Endothelial cell of umbilical vein (primary cell): ENCODE measurements at regions not wholly inside any gene's neighbourhood (a gene's known extent, or its start where the extent isn't known, plus 50 kb on each side); places are given as distances from the start of the nearest gene placed in this dataset.

Source experiments
- BruUV-seq: library from RNA; stranded (reverse); fragments of 400-500 nt; replicated peaks from 2 replicates; lab custom pipeline; 2021; lab: Mats Ljungman, UMichigan
- CTCF ChIA-PET: fragments of 300-600, 350-600 bp; sonication (Branson Sonifier 250); formaldehyde crosslinking; loops from one replicate; lab custom pipeline; 2021; ENCODE audit warnings: antibody characterized with exemption, inconsistent platforms; lab: Charles Lee
- POLR2A ChIA-PET: fragments of 300-600, 350-600 bp; sonication (Branson Sonifier 250); formaldehyde crosslinking; loops from one replicate; lab custom pipeline; 2021; ENCODE audit warnings: antibody characterized with exemption, inconsistent platforms; lab: Charles Lee
- DNase-seq: peaks from one replicate; pipeline ENCODE4 v3.0.0-alpha.2; 2011; ENCODE audit warnings: low read depth, low spot score
- FAIRE-seq: peaks from 2 replicates; lab custom pipeline; 2011; peaks lifted over from hg19 to GRCh38; lab: Jason Lieb, UNC
- H2AFZ ChIP-seq: 2 replicates; pipeline ENCODE4 v1.6.0; 2012; ENCODE audit warnings: low read depth, low read length, control low read depth, inconsistent platforms
- H3K27ac ChIP-seq: 2 replicates; pipeline ENCODE4 v1.5.1; 2011; ENCODE audit warnings: low read depth, mild to moderate bottlenecking, control low read depth, low read length, moderate library complexity; ENCODE audit not compliant: insufficient read depth
- H3K27me3 ChIP-seq, 2 experiments: 2 replicates each; pipeline versions ENCODE4 v1.6.0 to v1.6.1; 2011; ENCODE audit warnings: low read length in 2 of 2, mixed read lengths in 1 of 2; ENCODE audit not compliant: control insufficient read depth in 2 of 2, insufficient read depth in 2 of 2
- H3K36me3 ChIP-seq, 2 experiments: 2 replicates in 1 of 2; 3 replicates in 1 of 2; pipeline ENCODE4 v1.5.1; 2011; ENCODE audit warnings: low read length in 2 of 2, mild to moderate bottlenecking in 1 of 2, moderate library complexity in 1 of 2; ENCODE audit not compliant: control insufficient read depth in 2 of 2, insufficient read depth in 2 of 2; ENCODE audit errors: extremely low read depth in 1 of 2
- H3K4me1 ChIP-seq: 3 replicates; pipeline ENCODE4 v1.5.1; 2011; ENCODE audit warnings: mild to moderate bottlenecking, low read length; ENCODE audit not compliant: control insufficient read depth, insufficient read depth; ENCODE audit errors: extremely low read depth
- H3K4me2 ChIP-seq: 2 replicates; pipeline ENCODE4 v1.6.1; 2011; ENCODE audit warnings: low read length, control low read depth, mixed read lengths; ENCODE audit not compliant: insufficient read depth
- H3K4me3 ChIP-seq, 3 experiments: fragments of 200-600 bp in 1 of 3; sonication (generic), shearing (Covaris generic) in 1 of 3; replicated peaks in 1 of 3; 2 replicates each; pipeline ENCODE4 v1.5.1; 2011 to 2016; ENCODE audit warnings: control low read depth in 3 of 3, low read length in 3 of 3, mild to moderate bottlenecking in 2 of 3, inconsistent platforms in 1 of 3, low read depth in 1 of 3, moderate library complexity in 1 of 3; ENCODE audit not compliant: insufficient read depth in 1 of 3
- H3K79me2 ChIP-seq: 2 replicates; pipeline ENCODE4 v1.6.0; 2012; ENCODE audit warnings: low read length, inconsistent platforms; ENCODE audit not compliant: control insufficient read depth, insufficient read depth
- H3K9ac ChIP-seq: replicated peaks from 2 replicates; pipeline ENCODE3; 2011; ENCODE audit warnings: low read length, control low read depth; ENCODE audit not compliant: insufficient read depth; ENCODE audit errors: extremely low read depth
- H3K9me1 ChIP-seq: replicated peaks from 3 replicates; pipeline ENCODE4 v1.6.0; 2011; ENCODE audit warnings: mild to moderate bottlenecking, low read length; ENCODE audit not compliant: control insufficient read depth, insufficient read depth; ENCODE audit errors: extremely low read depth
- H3K9me3 ChIP-seq: replicated peaks from 2 replicates; pipeline ENCODE4 v1.5.1; 2012; ENCODE audit warnings: low read length, inconsistent platforms; ENCODE audit not compliant: control insufficient read depth, insufficient read depth
- H4K20me1 ChIP-seq: replicated peaks from 2 replicates; pipeline ENCODE3; 2011; ENCODE audit warnings: mild to moderate bottlenecking, low read length; ENCODE audit not compliant: control insufficient read depth, insufficient read depth; ENCODE audit errors: extremely low read depth
- EZH2 ChIP-seq: IDR thresholded peaks from 2 replicates; pipeline ENCODE4 v1.6.1; 2012; ENCODE audit warnings: borderline replicate concordance, low read depth, mild to moderate bottlenecking, moderate library complexity, low read length, inconsistent platforms; ENCODE audit not compliant: severe bottlenecking
- GATA2 ChIP-seq: IDR thresholded peaks from 2 replicates; pipeline ENCODE4 v1.7.0; 2011; ENCODE audit warnings: low read depth, mild to moderate bottlenecking, moderate library complexity, mixed read lengths, low read length; ENCODE audit not compliant: insufficient read length, insufficient read depth
- JUN ChIP-seq: IDR thresholded peaks from 2 replicates; pipeline ENCODE4 v1.6.1; 2011; ENCODE audit warnings: borderline replicate concordance, low read depth; ENCODE audit not compliant: insufficient read length, insufficient read depth
- MYC ChIP-seq: IDR thresholded peaks from one replicate; pipeline ENCODE4 v1.6.1; 2011; ENCODE audit warnings: mild to moderate bottlenecking, low read depth, low read length
- POLR2A ChIP-seq: IDR thresholded peaks from 2 replicates; pipeline ENCODE4 v1.6.1; 2012; ENCODE audit warnings: low read depth, mild to moderate bottlenecking, control low read depth, low read length
- POLR2AphosphoS5 ChIP-seq: IDR thresholded peaks from 2 replicates; pipeline ENCODE4 v1.6.1; 2012; ENCODE audit warnings: low read depth, mild to moderate bottlenecking, control low read depth, low read length, moderate library complexity; ENCODE audit not compliant: insufficient read depth
- dilution Hi-C: fragments of 300-500 bp; cut with MboI; formaldehyde crosslinking; loops from one replicate; pipeline ENCODE4 v1.15.0; 2019; ENCODE audit warnings: low sequenced_read_pairs; ENCODE audit not compliant: extremely low pct_ligation_motif_present
- intact Hi-C: fragments of 100-400 bp; cut with micrococcal nuclease; formaldehyde crosslinking; loops from one replicate; pipeline ENCODE4 v1.10.0; 2022
- TF ChIP-seq, protein P1 (sequence below): IDR thresholded peaks from 2 replicates; pipeline ENCODE4 v1.6.1; 2011; ENCODE audit not compliant: insufficient read depth, insufficient read length
- TF ChIP-seq, protein P2 (sequence below), 2 donors: IDR thresholded peaks; 1 replicate in 1 of 2; 2 replicates in 1 of 2; pipeline ENCODE4 v1.5.1; 2011; ENCODE audit warnings: low read length in 2 of 2, mild to moderate bottlenecking in 2 of 2, moderate library complexity in 2 of 2, control low read depth in 1 of 2, inconsistent platforms in 1 of 2, low read depth in 1 of 2; ENCODE audit not compliant: insufficient read depth in 1 of 2; ENCODE audit errors: extremely low read depth in 1 of 2

DNA sequence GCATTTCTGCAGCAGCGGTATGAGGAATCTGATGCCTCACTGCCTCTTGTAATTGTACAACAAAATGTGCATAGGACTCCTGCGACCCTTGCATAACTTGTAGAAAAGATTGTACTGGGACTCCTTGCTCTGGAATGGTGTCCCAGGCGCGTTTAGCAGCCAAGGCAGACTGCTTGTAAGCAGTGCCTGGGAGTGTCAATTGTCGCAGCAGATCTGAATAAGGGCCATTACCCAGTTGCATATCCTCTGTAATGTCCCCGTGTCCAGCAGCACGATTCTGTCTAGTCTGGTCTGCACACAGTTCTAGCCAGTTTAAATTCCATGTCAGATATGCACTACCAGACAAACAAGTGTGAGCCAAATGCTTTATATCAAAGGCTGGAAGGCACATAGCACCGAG, 70.7 kb upstream of the BTN3A2 start:
- Histone ChIP-seq H3K27me3 (peaks cover 2 to 18% of the 10 kb centered on the region in 2 experiments), H3K4me2 (no peak overlapping the region), H3K9ac (no peak overlapping the region), H3K4me1 (peaks cover 8% of the 10 kb centered on the region), H3K36me3 (no peaks in the 10 kb centered on the region), H2AFZ (no peak overlapping the region), H3K79me2 (no peaks in the 10 kb centered on the region), H3K27ac (no peak overlapping the region), H3K9me3 (no peaks in the 10 kb centered on the region), H3K9me1 (no peaks in the 10 kb centered on the region), H4K20me1 (no peaks in the 10 kb centered on the region), H3K4me3 (no peak overlapping the region)
- POLR2A ChIA-PET = no interaction called here
- no TSS peak for BruUV-seq
- FAIRE-seq (no peak), DNase-seq (no peak)
- CTCF ChIA-PET = no interaction called here
- dilution Hi-C loops = no loop called here
- intact Hi-C loops = no loop called here
- TF ChIP-seq, protein P1, sequence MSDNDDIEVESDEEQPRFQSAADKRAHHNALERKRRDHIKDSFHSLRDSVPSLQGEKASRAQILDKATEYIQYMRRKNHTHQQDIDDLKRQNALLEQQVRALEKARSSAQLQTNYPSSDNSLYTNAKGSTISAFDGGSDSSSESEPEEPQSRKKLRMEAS = no peak
- TF ChIP-seq JUN (no peak), POLR2A (no peak), MYC (no peak), POLR2AphosphoS5 (no peak), EZH2 (no peak), GATA2 (no peak)
- TF ChIP-seq, protein P2, sequence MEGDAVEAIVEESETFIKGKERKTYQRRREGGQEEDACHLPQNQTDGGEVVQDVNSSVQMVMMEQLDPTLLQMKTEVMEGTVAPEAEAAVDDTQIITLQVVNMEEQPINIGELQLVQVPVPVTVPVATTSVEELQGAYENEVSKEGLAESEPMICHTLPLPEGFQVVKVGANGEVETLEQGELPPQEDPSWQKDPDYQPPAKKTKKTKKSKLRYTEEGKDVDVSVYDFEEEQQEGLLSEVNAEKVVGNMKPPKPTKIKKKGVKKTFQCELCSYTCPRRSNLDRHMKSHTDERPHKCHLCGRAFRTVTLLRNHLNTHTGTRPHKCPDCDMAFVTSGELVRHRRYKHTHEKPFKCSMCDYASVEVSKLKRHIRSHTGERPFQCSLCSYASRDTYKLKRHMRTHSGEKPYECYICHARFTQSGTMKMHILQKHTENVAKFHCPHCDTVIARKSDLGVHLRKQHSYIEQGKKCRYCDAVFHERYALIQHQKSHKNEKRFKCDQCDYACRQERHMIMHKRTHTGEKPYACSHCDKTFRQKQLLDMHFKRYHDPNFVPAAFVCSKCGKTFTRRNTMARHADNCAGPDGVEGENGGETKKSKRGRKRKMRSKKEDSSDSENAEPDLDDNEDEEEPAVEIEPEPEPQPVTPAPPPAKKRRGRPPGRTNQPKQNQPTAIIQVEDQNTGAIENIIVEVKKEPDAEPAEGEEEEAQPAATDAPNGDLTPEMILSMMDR (IDR thresholded peaks at IDR 0.05; ENCODE audit: extremely low read depth in 1 of 2, insufficient read depth in 1 of 2, low read depth in 1 of 2, low read length in 2 of 2) = no peak
